ENCODE measurements at regions not wholly inside any gene's neighbourhood (a gene's known extent, or its start where the extent isn't known, plus 50 kb on each side); places are given as distances from the start of the nearest gene placed in this dataset.

DNA sequence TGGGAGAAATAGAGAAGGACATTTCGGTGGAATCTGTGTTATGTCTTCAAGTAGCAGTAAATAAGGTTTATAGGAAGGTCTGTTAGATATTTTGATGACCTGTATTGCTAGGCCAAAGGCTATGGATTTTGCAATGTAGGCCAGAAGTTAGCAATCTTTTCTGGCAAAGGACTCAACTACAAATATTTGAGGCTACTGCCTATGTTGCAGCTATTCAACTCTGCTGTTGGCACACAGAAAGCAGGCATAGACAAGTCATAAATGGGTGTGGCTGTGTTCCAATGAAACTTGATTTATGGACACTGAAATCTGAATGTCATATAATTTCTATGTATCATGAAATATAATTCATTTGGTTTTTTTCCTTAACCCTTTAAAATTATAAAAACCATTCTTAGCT, 438.7 kb upstream of the C2CD4B start:
- no peaks in the 10 kb centered on the region for H3K27me3 ChIP-seq (ENCODE audit: insufficient read depth, low read length)
- peak overlapping the region; percentile 57 for H3K27ac ChIP-seq (ENCODE audit: low read depth, low read length)
- peak overlapping the region; percentile 6; the same call in 1 of the 2 replicates for H3K4me3 ChIP-seq (ENCODE audit: low read depth, low read length)
- H2AFZ ChIP-seq (ENCODE audit: low read length, unreplicated experiment): no peak overlapping the region
- peaks cover 4% of the 10 kb centered on the region; the same call in 1 of the 2 replicates for H3K36me3 ChIP-seq (ENCODE audit: insufficient read depth, low read length)
- H3K4me1 ChIP-seq (ENCODE audit: control insufficient read depth, insufficient read depth, low read length, unreplicated experiment): peaks cover 71% of the 10 kb centered on the region
- H3K79me2 ChIP-seq (ENCODE audit: control insufficient read depth, insufficient read depth, low read length, unreplicated experiment): no peaks in the 10 kb centered on the region

- no peaks in the 10 kb centered on the region for H3K79me2 ChIP-seq (ENCODE audit: control insufficient read depth, insufficient read depth, low read length, unreplicated experiment)
- peaks cover 68% of the 10 kb centered on the region for H3K4me1 ChIP-seq (ENCODE audit: control insufficient read depth, insufficient read depth, low read length, unreplicated experiment)
- peaks cover 4% of the 10 kb centered on the region; the same call in 1 of the 2 replicates for H3K36me3 ChIP-seq (ENCODE audit: insufficient read depth, low read length)
- H3K27ac ChIP-seq (ENCODE audit: low read depth, low read length): no peak overlapping the region
- peak overlapping the region; percentile 6; the same call in 1 of the 2 replicates for H3K4me3 ChIP-seq (ENCODE audit: low read depth, low read length)
- no peaks in the 10 kb centered on the region for H3K27me3 ChIP-seq (ENCODE audit: insufficient read depth, low read length)
- H2AFZ ChIP-seq (ENCODE audit: low read length, unreplicated experiment): no peak overlapping the region
These were observed 437.3 kb upstream of the TPM1 start for GRCh38 chr15:62605282-62605681.

GRCh38 chr15:62606376-62607113, 436.0 kb upstream of the TPM1 start:
- no peaks in the 10 kb centered on the region for H3K27me3 ChIP-seq (ENCODE audit: insufficient read depth, low read length)
- H3K79me2 ChIP-seq (ENCODE audit: control insufficient read depth, insufficient read depth, low read length, unreplicated experiment): no peaks in the 10 kb centered on the region
- H3K4me1 ChIP-seq (ENCODE audit: control insufficient read depth, insufficient read depth, low read length, unreplicated experiment): peaks cover 58% of the 10 kb centered on the region
- H2AFZ ChIP-seq (ENCODE audit: low read length, unreplicated experiment): no peak overlapping the region
- H3K4me3 ChIP-seq (ENCODE audit: low read depth, low read length): peak overlapping the region; percentile 40; the same call in 1 of the 2 replicates
- peak overlapping the region; percentile 81 for H3K27ac ChIP-seq (ENCODE audit: low read depth, low read length)
- peaks cover 4% of the 10 kb centered on the region; the same call in 1 of the 2 replicates for H3K36me3 ChIP-seq (ENCODE audit: insufficient read depth, low read length)

DNA sequence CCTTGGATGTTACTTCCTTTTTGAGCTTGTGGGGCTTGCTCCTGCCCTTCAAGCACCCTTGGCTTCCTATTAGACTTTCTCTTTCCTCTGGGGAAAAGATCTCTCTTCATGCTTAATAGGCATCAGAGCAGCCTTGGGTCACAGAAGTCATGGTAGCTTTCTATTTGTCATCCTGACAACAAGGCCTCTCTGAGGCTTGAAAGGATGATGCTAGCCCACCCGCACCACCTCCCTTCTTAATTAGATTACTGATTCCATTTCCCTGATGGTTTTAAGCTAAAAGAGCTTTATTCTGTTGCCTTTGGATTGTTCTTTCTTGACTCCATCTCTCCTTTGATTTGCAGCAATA, 435.5 kb upstream of the TPM1 start:
- Histone ChIP-seq H3K27me3 (ENCODE audit: insufficient read depth, low read length) (no peaks in the 10 kb centered on the region), H3K36me3 (ENCODE audit: insufficient read depth, low read length) (peaks cover 4% of the 10 kb centered on the region; the same call in 1 of the 2 replicates), H3K27ac (ENCODE audit: low read depth, low read length) (peak overlapping the region; percentile 81), H3K79me2 (ENCODE audit: control insufficient read depth, insufficient read depth, low read length, unreplicated experiment) (no peaks in the 10 kb centered on the region), H3K4me1 (ENCODE audit: control insufficient read depth, insufficient read depth, low read length, unreplicated experiment) (peaks cover 53% of the 10 kb centered on the region), H2AFZ (ENCODE audit: low read length, unreplicated experiment) (no peak overlapping the region), H3K4me3 (ENCODE audit: low read depth, low read length) (peak overlapping the region; percentile 40; the same call in 1 of the 2 replicates)

GRCh38 chr15:62607643-62608042, 434.9 kb upstream of the TPM1 start:
- H3K4me1 ChIP-seq (ENCODE audit: control insufficient read depth, insufficient read depth, low read length, unreplicated experiment): peaks cover 47% of the 10 kb centered on the region
- H3K79me2 ChIP-seq (ENCODE audit: control insufficient read depth, insufficient read depth, low read length, unreplicated experiment): no peaks in the 10 kb centered on the region
- no peaks in the 10 kb centered on the region for H3K27me3 ChIP-seq (ENCODE audit: insufficient read depth, low read length)
- no peak overlapping the region for H2AFZ ChIP-seq (ENCODE audit: low read length, unreplicated experiment)
- no peak overlapping the region for H3K4me3 ChIP-seq (ENCODE audit: low read depth, low read length)
- peaks cover 4% of the 10 kb centered on the region; the same call in 1 of the 2 replicates for H3K36me3 ChIP-seq (ENCODE audit: insufficient read depth, low read length)
- no peak overlapping the region for H3K27ac ChIP-seq (ENCODE audit: low read depth, low read length)

- no peaks in the 10 kb centered on the region for H3K79me2 ChIP-seq (ENCODE audit: control insufficient read depth, insufficient read depth, low read length, unreplicated experiment)
- peaks cover 4% of the 10 kb centered on the region; the same call in 1 of the 2 replicates for H3K36me3 ChIP-seq (ENCODE audit: insufficient read depth, low read length)
- no peak overlapping the region for H3K27ac ChIP-seq (ENCODE audit: low read depth, low read length)
- H3K4me3 ChIP-seq (ENCODE audit: low read depth, low read length): no peak overlapping the region
- no peak overlapping the region for H2AFZ ChIP-seq (ENCODE audit: low read length, unreplicated experiment)
- no peaks in the 10 kb centered on the region for H3K27me3 ChIP-seq (ENCODE audit: insufficient read depth, low read length)
- H3K4me1 ChIP-seq (ENCODE audit: control insufficient read depth, insufficient read depth, low read length, unreplicated experiment): peaks cover 44% of the 10 kb centered on the region
These were observed 434.2 kb upstream of the TPM1 start for GRCh38 chr15:62608369-62608768.

DNA sequence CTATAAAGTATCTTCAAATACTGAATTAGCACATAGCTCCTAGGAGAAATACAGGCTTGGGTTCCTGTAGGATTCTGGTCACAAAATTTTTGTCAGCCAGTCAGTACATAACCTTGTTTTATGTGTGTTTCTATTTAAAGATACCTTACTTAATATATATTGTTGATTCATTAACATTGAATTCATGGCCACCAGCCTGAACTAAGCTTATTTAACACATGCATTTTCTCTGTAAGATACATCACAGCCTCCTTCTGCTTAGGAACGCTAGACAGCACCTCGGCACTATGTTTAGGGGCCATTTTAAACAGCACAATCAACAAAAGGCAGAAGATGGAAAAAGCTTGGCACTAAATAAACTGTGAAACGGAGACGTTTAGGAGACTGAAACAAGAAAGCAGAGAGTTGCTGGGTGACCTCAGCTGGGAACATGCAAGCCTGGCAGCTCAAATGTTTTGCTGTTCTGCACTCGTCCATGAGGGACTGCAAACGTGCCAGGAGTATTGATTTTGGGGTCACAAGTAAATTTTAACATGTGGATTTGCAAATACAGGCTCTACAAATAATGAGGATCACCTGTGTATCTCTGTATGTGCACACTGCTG, 432.2 kb upstream of the TPM1 start:
- no peak overlapping the region for H3K4me3 ChIP-seq (ENCODE audit: low read depth, low read length)
- H3K36me3 ChIP-seq (ENCODE audit: insufficient read depth, low read length): peaks cover 3% of the 10 kb centered on the region; the same call in 1 of the 2 replicates
- H3K4me1 ChIP-seq (ENCODE audit: control insufficient read depth, insufficient read depth, low read length, unreplicated experiment): peaks cover 26% of the 10 kb centered on the region
- no peak overlapping the region for H3K27ac ChIP-seq (ENCODE audit: low read depth, low read length)
- H2AFZ ChIP-seq (ENCODE audit: low read length, unreplicated experiment): no peak overlapping the region
- H3K79me2 ChIP-seq (ENCODE audit: control insufficient read depth, insufficient read depth, low read length, unreplicated experiment): no peaks in the 10 kb centered on the region
- no peaks in the 10 kb centered on the region for H3K27me3 ChIP-seq (ENCODE audit: insufficient read depth, low read length)

DNA sequence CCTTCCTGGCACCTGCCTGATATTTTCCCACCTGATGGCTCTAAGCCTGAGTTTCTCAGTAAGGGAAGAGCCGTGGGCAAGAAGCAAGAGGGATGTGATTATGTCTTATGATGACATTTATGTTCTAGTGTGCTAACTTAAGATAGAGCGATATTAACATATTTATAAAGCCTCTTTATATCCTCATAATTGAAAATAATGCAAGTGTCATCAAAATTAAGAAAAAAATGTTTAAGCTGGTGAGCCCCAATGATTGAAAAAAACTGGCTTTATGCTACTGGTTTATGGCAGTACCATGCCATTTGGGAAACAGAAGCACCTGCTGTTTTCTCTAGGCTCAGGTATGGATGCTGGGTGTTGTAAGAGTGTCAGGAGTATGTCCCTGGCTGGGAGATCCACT, 431.5 kb upstream of the TPM1 start:
- Histone ChIP-seq H3K4me1 (ENCODE audit: control insufficient read depth, insufficient read depth, low read length, unreplicated experiment) (peaks cover 20% of the 10 kb centered on the region), H3K27me3 (ENCODE audit: insufficient read depth, low read length) (no peaks in the 10 kb centered on the region), H3K4me3 (ENCODE audit: low read depth, low read length) (no peak overlapping the region), H3K79me2 (ENCODE audit: control insufficient read depth, insufficient read depth, low read length, unreplicated experiment) (no peaks in the 10 kb centered on the region), H2AFZ (ENCODE audit: low read length, unreplicated experiment) (no peak overlapping the region), H3K27ac (ENCODE audit: low read depth, low read length) (no peak overlapping the region), H3K36me3 (ENCODE audit: insufficient read depth, low read length) (no peaks in the 10 kb centered on the region)

GRCh38 chr15:62612183-62612733, 430.3 kb upstream of the TPM1 start:
- Histone ChIP-seq H2AFZ (ENCODE audit: low read length, unreplicated experiment) (no peak overlapping the region), H3K4me3 (ENCODE audit: low read depth, low read length) (no peak overlapping the region), H3K4me1 (ENCODE audit: control insufficient read depth, insufficient read depth, low read length, unreplicated experiment) (peaks cover 14% of the 10 kb centered on the region), H3K27me3 (ENCODE audit: insufficient read depth, low read length) (no peaks in the 10 kb centered on the region), H3K79me2 (ENCODE audit: control insufficient read depth, insufficient read depth, low read length, unreplicated experiment) (no peaks in the 10 kb centered on the region), H3K27ac (ENCODE audit: low read depth, low read length) (no peak overlapping the region), H3K36me3 (ENCODE audit: insufficient read depth, low read length) (no peaks in the 10 kb centered on the region)

DNA sequence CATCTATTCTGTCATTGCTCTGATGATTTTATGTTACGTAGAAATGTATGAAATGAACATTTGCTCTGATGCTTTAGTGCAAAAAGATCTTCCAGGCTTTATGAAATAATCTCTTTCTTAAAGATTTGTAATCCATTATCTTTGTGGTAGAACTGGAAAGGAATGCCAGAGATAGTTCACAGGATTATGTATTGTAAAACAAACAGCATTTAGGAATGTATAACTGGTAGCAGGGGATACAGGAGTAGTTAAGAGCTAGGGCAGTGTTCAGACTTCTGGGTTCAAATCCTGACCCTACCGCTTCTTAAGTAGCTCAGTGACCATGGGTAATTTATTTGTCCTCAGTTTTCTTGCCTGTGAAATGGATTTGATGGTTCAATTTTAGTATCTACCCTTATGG, 429.8 kb upstream of the TPM1 start:
- no peaks in the 10 kb centered on the region for H3K36me3 ChIP-seq (ENCODE audit: insufficient read depth, low read length)

More for the DNA sequence above, 429.8 kb upstream of the TPM1 start:
- Histone ChIP-seq H2AFZ (ENCODE audit: low read length, unreplicated experiment) (no peak overlapping the region), H3K79me2 (ENCODE audit: control insufficient read depth, insufficient read depth, low read length, unreplicated experiment) (no peaks in the 10 kb centered on the region), H3K4me1 (ENCODE audit: control insufficient read depth, insufficient read depth, low read length, unreplicated experiment) (peaks cover 14% of the 10 kb centered on the region), H3K4me3 (ENCODE audit: low read depth, low read length) (no peak overlapping the region), H3K27ac (ENCODE audit: low read depth, low read length) (no peak overlapping the region), H3K27me3 (ENCODE audit: insufficient read depth, low read length) (no peaks in the 10 kb centered on the region)
